H1 (cell line): ENCODE measurements at regions not wholly inside any gene's neighbourhood (a gene's known extent, or its start where the extent isn't known, plus 50 kb on each side); places are given as distances from the start of the nearest gene placed in this dataset.
"Not testable (repeated sequence)": the region's sequence is repeated elsewhere in the genome, so short reads cannot be mapped to it uniquely, and the experiment has no call there.

Source experiments
- CTCF ChIP-seq, 3 experiments: IDR thresholded peaks; 1 replicate in 2 of 3; 2 replicates in 1 of 3; pipeline versions ENCODE4 v1.5.1 to v1.6.1; 2011; ENCODE audit warnings: low read length in 3 of 3, mild to moderate bottlenecking in 3 of 3, inconsistent platforms in 2 of 3, low read depth in 1 of 3, moderate library complexity in 1 of 3; ENCODE audit not compliant: insufficient read depth in 1 of 3; ENCODE audit errors: control extremely low read depth in 1 of 3
- E2F6 ChIP-seq: IDR thresholded peaks from 2 replicates; pipeline ENCODE4 v1.6.1; 2012; ENCODE audit warnings: inconsistent platforms
- EGR1 ChIP-seq: IDR thresholded peaks from 2 replicates; pipeline ENCODE4 v1.6.1; 2011; ENCODE audit warnings: low read depth, low read length, borderline replicate concordance
- EP300 ChIP-seq, 2 experiments: IDR thresholded peaks; 1 replicate in 1 of 2; 2 replicates in 1 of 2; pipeline ENCODE4 v1.6.1; 2011 to 2012; ENCODE audit warnings: low read depth in 2 of 2, low read length in 2 of 2, mild to moderate bottlenecking in 2 of 2, borderline replicate concordance in 1 of 2, inconsistent platforms in 1 of 2, moderate library complexity in 1 of 2
- EZH2 ChIP-seq: fragments of 200-600 bp; sonication (generic); IDR thresholded peaks from 2 replicates; pipeline ENCODE4 v1.7.1; 2012; ENCODE audit warnings: low read depth, mild to moderate bottlenecking, moderate library complexity, low read length, inconsistent platforms; ENCODE audit not compliant: severe bottlenecking
- HDAC2 ChIP-seq, 2 experiments: fragments of 300-600 bp in 1 of 2; sonication (generic) in 1 of 2; IDR thresholded peaks; 2 replicates each; pipeline ENCODE4 v1.6.1; 2011 to 2012; ENCODE audit warnings: low read depth in 2 of 2, low read length in 2 of 2, mild to moderate bottlenecking in 2 of 2, moderate library complexity in 2 of 2, borderline replicate concordance in 1 of 2, inconsistent platforms in 1 of 2
- MAX ChIP-seq: IDR thresholded peaks from 2 replicates; pipeline ENCODE4 v1.6.1; 2012; ENCODE audit warnings: inconsistent platforms
- POLR2A ChIP-seq, 2 experiments: IDR thresholded peaks; 1 replicate in 1 of 2; 2 replicates in 1 of 2; pipeline ENCODE4 v1.6.1; 2011; ENCODE audit warnings: low read depth in 2 of 2, low read length in 2 of 2, mild to moderate bottlenecking in 2 of 2; ENCODE audit errors: control extremely low read depth in 1 of 2
- POLR2AphosphoS5 ChIP-seq: IDR thresholded peaks from 2 replicates; pipeline ENCODE4 v1.6.1; 2011; ENCODE audit warnings: low read depth, low read length
- RXRA ChIP-seq: IDR thresholded peaks from 2 replicates; pipeline ENCODE4 v1.6.1; 2011; ENCODE audit warnings: low read depth, mild to moderate bottlenecking, low read length, moderate library complexity; ENCODE audit not compliant: insufficient read depth
- SP2 ChIP-seq: IDR thresholded peaks from 2 replicates; pipeline ENCODE4 v1.6.1; 2012; ENCODE audit warnings: mild to moderate bottlenecking, low read length, inconsistent platforms
- SRF ChIP-seq: IDR thresholded peaks from 2 replicates; pipeline ENCODE4 v1.6.1; 2011; ENCODE audit warnings: mild to moderate bottlenecking, low read depth, low read length, moderate library complexity

- TF ChIP-seq EGR1; MAX; RXRA; CTCF (IDR thresholded peaks at IDR 0.05; ENCODE audit: control extremely low read depth in 1 of 3, insufficient read depth in 1 of 3, low read depth in 1 of 3, low read length in 3 of 3); E2F6; POLR2A (IDR thresholded peaks at IDR 0.05; ENCODE audit: control extremely low read depth in 1 of 2, low read depth in 2 of 2, low read length in 2 of 2); EP300 (IDR thresholded peaks at IDR 0.05; ENCODE audit: borderline replicate concordance in 1 of 2, low read depth in 2 of 2, low read length in 2 of 2); HDAC2 (IDR thresholded peaks at IDR 0.05; ENCODE audit: borderline replicate concordance in 1 of 2, low read depth in 2 of 2, low read length in 2 of 2); POLR2AphosphoS5; SP2; EZH2; SRF: not testable (repeated sequence)
These were observed 120.3 kb upstream of the FAM240B start for GRCh38 chr9:38840213-38840612.
